WTC11 (cell line): ENCODE measurements at regions not wholly inside any gene's neighbourhood (a gene's known extent, or its start where the extent isn't known, plus 50 kb on each side); places are given as distances from the start of the nearest gene placed in this dataset.

Source experiments
- ATAC-seq: fragments of 200-7000 bp; cut with Tn5 transposase; 2 replicates; pipeline ENCODE4 v1.10.0; 2021; ENCODE audit warnings: mild to moderate bottlenecking, moderate library complexity
- CTCF ChIA-PET: fragments of 300-600 bp; sonication (Branson Sonifier 250); formaldehyde crosslinking; loops from one replicate; lab custom pipeline; 2021; ENCODE audit warnings: antibody characterized with exemption; lab: Charles Lee
- POLR2A ChIA-PET: fragments of 350-600 bp; sonication (Branson Sonifier 250); formaldehyde crosslinking; loops from one replicate; lab custom pipeline; 2021; ENCODE audit warnings: antibody characterized with exemption; lab: Charles Lee
- DNase-seq: peaks from one replicate; pipeline ENCODE4 v3.0.0; 2021; ENCODE audit warnings: low spot score
- H3K27ac Mint-ChIP-seq: 2 replicates; pipeline ENCODE4 v1.8.0; 2021; ENCODE audit warnings: mixed read lengths
- H3K27me3 Mint-ChIP-seq: 2 replicates; pipeline ENCODE4 v1.8.0; 2021; ENCODE audit warnings: low read depth, mild to moderate bottlenecking, moderate library complexity, mixed read lengths
- H3K36me3 Mint-ChIP-seq: 2 replicates; pipeline ENCODE4 v1.8.0; 2021; ENCODE audit warnings: mixed read lengths
- H3K4me1 Mint-ChIP-seq: 2 replicates; pipeline ENCODE4 v1.8.0; 2022; ENCODE audit warnings: mixed read lengths
- H3K4me3 Mint-ChIP-seq: 2 replicates; pipeline ENCODE4 v1.8.0; 2021; ENCODE audit warnings: mild to moderate bottlenecking, moderate library complexity, mixed read lengths
- H3K9me3 Mint-ChIP-seq: 2 replicates; pipeline ENCODE4 v1.8.0; 2021; ENCODE audit warnings: mixed read lengths
- ATF1 ChIP-seq: sonication (generic); formaldehyde crosslinking; IDR thresholded peaks from 2 replicates; pipeline ENCODE4 v1.8.1; 2023; ENCODE audit warnings: mild to moderate bottlenecking, moderate library complexity, missing genetic modification reagents
- FOXK1 ChIP-seq: sonication (generic); formaldehyde crosslinking; IDR thresholded peaks from 2 replicates; pipeline ENCODE4 v1.8.0; 2022; ENCODE audit warnings: mild to moderate bottlenecking, moderate library complexity, missing genetic modification reagents
- JAZF1 ChIP-seq: fragments of 250-450 bp; sonication (Bioruptor Pico); IDR thresholded peaks from 2 replicates; pipeline ENCODE4 v1.9.0; 2021; ENCODE audit warnings: moderate library complexity, mild to moderate bottlenecking, inconsistent platforms
- JUN ChIP-seq: sonication (generic); formaldehyde crosslinking; IDR thresholded peaks from 2 replicates; pipeline ENCODE4 v1.8.0; 2023; ENCODE audit warnings: mild to moderate bottlenecking, missing genetic modification reagents
- NFATC4 ChIP-seq: fragments of 250-450 bp; sonication (Bioruptor Pico); IDR thresholded peaks from 2 replicates; pipeline ENCODE4 v1.9.0; 2021; ENCODE audit warnings: mild to moderate bottlenecking
- NR3C1 ChIP-seq: sonication (generic); formaldehyde crosslinking; conservative IDR thresholded peaks from 2 replicates; pipeline ENCODE4 v1.8.1; 2023; ENCODE audit warnings: low read depth, mild to moderate bottlenecking, missing genetic modification reagents
- SOX15 ChIP-seq: fragments of 250-450 bp; sonication (Bioruptor Pico); IDR thresholded peaks from 2 replicates; pipeline ENCODE4 v1.9.0; 2021; ENCODE audit warnings: mild to moderate bottlenecking
- TEAD4 ChIP-seq: sonication (generic); formaldehyde crosslinking; IDR thresholded peaks from 2 replicates; pipeline ENCODE4 v1.8.0; 2022; ENCODE audit warnings: mild to moderate bottlenecking, missing genetic modification reagents
- ZBTB21 ChIP-seq: sonication (generic); formaldehyde crosslinking; IDR thresholded peaks from 2 replicates; pipeline ENCODE4 v1.8.1; 2023; ENCODE audit warnings: mild to moderate bottlenecking, missing genetic modification reagents, borderline replicate concordance
- ZNF396 ChIP-seq: fragments of 250-450 bp; sonication (Bioruptor Pico); IDR thresholded peaks from 2 replicates; pipeline ENCODE4 v1.8.0; 2021; ENCODE audit warnings: mild to moderate bottlenecking, moderate library complexity, borderline replicate concordance
- ZNF416 ChIP-seq: fragments of 250-450 bp; sonication (Bioruptor Pico); IDR thresholded peaks from 2 replicates; pipeline ENCODE4 v1.9.0; 2021; ENCODE audit warnings: mild to moderate bottlenecking, inconsistent platforms
- ZNF671 ChIP-seq: fragments of 250-450 bp; sonication (Bioruptor Pico); IDR thresholded peaks from 2 replicates; pipeline ENCODE4 v1.8.0; 2021; ENCODE audit warnings: mild to moderate bottlenecking
- TF ChIP-seq, protein P1 (sequence below): sonication (generic); formaldehyde crosslinking; IDR thresholded peaks from 2 replicates; pipeline ENCODE4 v1.8.1; 2022; ENCODE audit warnings: low read depth, missing genetic modification reagents, borderline replicate concordance
- TF ChIP-seq, protein P2 (sequence below): sonication (generic); formaldehyde crosslinking; IDR thresholded peaks from 2 replicates; pipeline ENCODE4 v1.8.1; 2023; ENCODE audit warnings: mild to moderate bottlenecking, missing genetic modification reagents
- TF ChIP-seq, protein P3 (sequence below): sonication (generic); formaldehyde crosslinking; conservative IDR thresholded peaks from 2 replicates; pipeline ENCODE4 v1.8.1; 2023; ENCODE audit warnings: mild to moderate bottlenecking, low read depth, missing genetic modification reagents, moderate library complexity
- TF ChIP-seq, protein P4 (sequence below): sonication (generic); formaldehyde crosslinking; IDR thresholded peaks from 2 replicates; pipeline ENCODE4 v1.8.1; 2023; ENCODE audit warnings: mild to moderate bottlenecking, missing genetic modification reagents
- TF ChIP-seq, protein P5 (sequence below): sonication (generic); formaldehyde crosslinking; IDR thresholded peaks from 2 replicates; pipeline ENCODE4 v1.8.0; 2022; ENCODE audit warnings: mild to moderate bottlenecking, missing genetic modification reagents
- TF ChIP-seq, protein P6 (sequence below): sonication (generic); formaldehyde crosslinking; conservative IDR thresholded peaks from 2 replicates; pipeline ENCODE4 v1.8.1; 2022; ENCODE audit warnings: mild to moderate bottlenecking, missing genetic modification reagents
- TF ChIP-seq, protein P7 (sequence below): fragments of 250-450 bp; sonication (Bioruptor Pico); IDR thresholded peaks from 2 replicates; pipeline ENCODE4 v1.9.0; 2021; ENCODE audit warnings: mild to moderate bottlenecking
- TF ChIP-seq, protein P8 (sequence below): sonication (generic); formaldehyde crosslinking; IDR thresholded peaks from 2 replicates; pipeline ENCODE4 v1.8.0; 2022; ENCODE audit warnings: mild to moderate bottlenecking, missing genetic modification reagents

DNA sequence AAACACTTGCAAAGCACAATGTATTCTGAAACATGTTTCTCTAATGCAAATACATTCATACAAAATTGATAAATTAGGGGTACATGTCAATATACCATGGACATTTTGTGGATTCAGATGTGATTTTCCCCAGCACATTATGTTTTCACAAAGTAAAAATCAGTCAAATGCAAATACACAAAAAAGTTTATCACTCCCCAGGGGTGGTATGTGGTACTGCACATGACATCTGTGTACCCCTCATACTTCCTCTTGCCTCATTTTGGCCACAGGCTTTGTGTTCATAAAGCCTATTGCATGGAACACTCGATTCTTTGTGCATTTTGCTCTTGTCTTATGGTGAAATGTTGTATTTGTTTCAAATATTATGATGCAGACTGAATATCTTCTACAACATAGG, 116.8 kb upstream of the PDE4D start:
- peaks cover 8% of the 10 kb centered on the region; the same call in 1 of the 2 replicates for H3K4me1 Mint-ChIP-seq
- no peaks in the 10 kb centered on the region for H3K27me3 Mint-ChIP-seq
- no peaks in the 10 kb centered on the region for H3K36me3 Mint-ChIP-seq
- CTCF ChIA-PET = no interaction called here
- H3K4me3 Mint-ChIP-seq = no peak overlapping the region
- DNase-seq (no peak), ATAC-seq (peak; percentile 67)
- H3K9me3 Mint-ChIP-seq = no peaks in the 10 kb centered on the region
- TF ChIP-seq FOXK1 (CRISPR knock-in tag) (no peak), ZNF396 (CRISPR knock-in tag) (no peak), ZNF416 (CRISPR knock-in tag) (no peak)
- TF ChIP-seq, protein P1, sequence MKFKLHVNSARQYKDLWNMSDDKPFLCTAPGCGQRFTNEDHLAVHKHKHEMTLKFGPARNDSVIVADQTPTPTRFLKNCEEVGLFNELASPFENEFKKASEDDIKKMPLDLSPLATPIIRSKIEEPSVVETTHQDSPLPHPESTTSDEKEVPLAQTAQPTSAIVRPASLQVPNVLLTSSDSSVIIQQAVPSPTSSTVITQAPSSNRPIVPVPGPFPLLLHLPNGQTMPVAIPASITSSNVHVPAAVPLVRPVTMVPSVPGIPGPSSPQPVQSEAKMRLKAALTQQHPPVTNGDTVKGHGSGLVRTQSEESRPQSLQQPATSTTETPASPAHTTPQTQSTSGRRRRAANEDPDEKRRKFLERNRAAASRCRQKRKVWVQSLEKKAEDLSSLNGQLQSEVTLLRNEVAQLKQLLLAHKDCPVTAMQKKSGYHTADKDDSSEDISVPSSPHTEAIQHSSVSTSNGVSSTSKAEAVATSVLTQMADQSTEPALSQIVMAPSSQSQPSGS (CRISPR knock-in tag) = no peak
- TF ChIP-seq, all 79 proteins: peak for 0
- H3K27ac Mint-ChIP-seq = no peak overlapping the region
- POLR2A ChIA-PET = no interaction called here

DNA sequence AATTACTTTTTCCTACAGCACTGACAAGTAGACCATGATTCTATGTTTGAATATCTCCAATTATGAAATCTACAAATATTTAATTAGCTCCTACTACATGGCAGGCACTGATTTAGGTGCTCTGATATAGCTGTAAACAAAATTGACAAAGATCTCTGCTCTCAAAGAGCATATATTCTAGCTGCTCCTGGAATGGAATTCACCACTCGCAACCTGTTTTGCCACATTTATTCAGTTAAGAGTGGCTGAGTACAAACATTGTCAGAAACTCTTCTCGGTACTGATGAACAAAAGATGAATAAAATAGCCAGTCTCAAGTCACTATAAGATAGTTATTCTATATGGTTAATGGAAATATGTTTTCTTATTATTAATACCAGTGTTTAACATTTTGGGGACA, 114.2 kb upstream of the PDE4D start:
- Mint-ChIP-seq H3K4me1 (peaks cover 8% of the 10 kb centered on the region; the same call in 1 of the 2 replicates), H3K27me3 (no peaks in the 10 kb centered on the region), H3K9me3 (peaks cover 5% of the 10 kb centered on the region; the same call in 1 of the 2 replicates), H3K36me3 (no peaks in the 10 kb centered on the region), H3K4me3 (no peak overlapping the region), H3K27ac (no peak overlapping the region)
- ChIA-PET POLR2A (no interaction called here), CTCF (no interaction called here)
- TF ChIP-seq, protein P2, sequence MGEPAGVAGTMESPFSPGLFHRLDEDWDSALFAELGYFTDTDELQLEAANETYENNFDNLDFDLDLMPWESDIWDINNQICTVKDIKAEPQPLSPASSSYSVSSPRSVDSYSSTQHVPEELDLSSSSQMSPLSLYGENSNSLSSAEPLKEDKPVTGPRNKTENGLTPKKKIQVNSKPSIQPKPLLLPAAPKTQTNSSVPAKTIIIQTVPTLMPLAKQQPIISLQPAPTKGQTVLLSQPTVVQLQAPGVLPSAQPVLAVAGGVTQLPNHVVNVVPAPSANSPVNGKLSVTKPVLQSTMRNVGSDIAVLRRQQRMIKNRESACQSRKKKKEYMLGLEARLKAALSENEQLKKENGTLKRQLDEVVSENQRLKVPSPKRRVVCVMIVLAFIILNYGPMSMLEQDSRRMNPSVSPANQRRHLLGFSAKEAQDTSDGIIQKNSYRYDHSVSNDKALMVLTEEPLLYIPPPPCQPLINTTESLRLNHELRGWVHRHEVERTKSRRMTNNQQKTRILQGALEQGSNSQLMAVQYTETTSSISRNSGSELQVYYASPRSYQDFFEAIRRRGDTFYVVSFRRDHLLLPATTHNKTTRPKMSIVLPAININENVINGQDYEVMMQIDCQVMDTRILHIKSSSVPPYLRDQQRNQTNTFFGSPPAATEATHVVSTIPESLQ (CRISPR knock-in tag) = no peak
- TF ChIP-seq JAZF1 (CRISPR knock-in tag) (no peak), TEAD4 (CRISPR knock-in tag) (no peak), ZNF671 (CRISPR knock-in tag) (no peak)
- TF ChIP-seq, protein P3, sequence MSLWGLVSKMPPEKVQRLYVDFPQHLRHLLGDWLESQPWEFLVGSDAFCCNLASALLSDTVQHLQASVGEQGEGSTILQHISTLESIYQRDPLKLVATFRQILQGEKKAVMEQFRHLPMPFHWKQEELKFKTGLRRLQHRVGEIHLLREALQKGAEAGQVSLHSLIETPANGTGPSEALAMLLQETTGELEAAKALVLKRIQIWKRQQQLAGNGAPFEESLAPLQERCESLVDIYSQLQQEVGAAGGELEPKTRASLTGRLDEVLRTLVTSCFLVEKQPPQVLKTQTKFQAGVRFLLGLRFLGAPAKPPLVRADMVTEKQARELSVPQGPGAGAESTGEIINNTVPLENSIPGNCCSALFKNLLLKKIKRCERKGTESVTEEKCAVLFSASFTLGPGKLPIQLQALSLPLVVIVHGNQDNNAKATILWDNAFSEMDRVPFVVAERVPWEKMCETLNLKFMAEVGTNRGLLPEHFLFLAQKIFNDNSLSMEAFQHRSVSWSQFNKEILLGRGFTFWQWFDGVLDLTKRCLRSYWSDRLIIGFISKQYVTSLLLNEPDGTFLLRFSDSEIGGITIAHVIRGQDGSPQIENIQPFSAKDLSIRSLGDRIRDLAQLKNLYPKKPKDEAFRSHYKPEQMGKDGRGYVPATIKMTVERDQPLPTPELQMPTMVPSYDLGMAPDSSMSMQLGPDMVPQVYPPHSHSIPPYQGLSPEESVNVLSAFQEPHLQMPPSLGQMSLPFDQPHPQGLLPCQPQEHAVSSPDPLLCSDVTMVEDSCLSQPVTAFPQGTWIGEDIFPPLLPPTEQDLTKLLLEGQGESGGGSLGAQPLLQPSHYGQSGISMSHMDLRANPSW (CRISPR knock-in tag) = no peak
- DNase-seq (no peak), ATAC-seq (no peak)

DNA sequence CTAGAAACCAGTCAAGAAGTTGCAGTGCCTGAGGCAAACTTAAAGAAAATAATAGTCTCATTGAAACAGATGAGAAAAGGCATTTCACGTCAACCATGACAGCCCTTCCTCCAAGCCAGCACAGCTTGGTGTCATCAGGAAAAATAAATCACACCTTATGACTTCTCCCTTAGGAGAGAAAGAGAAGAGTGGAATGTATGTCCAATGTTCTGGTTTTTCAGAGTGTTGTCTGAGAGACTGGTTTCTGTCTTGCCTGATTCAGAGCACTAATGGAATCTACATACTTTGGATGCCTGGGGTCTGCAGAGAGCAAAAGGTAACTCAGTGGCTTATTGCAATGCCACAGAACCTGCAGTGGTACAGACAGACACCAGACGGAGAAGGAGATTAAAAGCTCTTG, 105.5 kb upstream of the PDE4D start:
- H3K9me3 Mint-ChIP-seq = peaks cover 14% of the 10 kb centered on the region
- CTCF ChIA-PET = no interaction called here
- peak; percentile 65 for ATAC-seq
- POLR2A ChIA-PET = no interaction called here
- H3K36me3 Mint-ChIP-seq = peaks cover 3% of the 10 kb centered on the region
- H3K27me3 Mint-ChIP-seq = no peaks in the 10 kb centered on the region
- no peak overlapping the region for H3K4me3 Mint-ChIP-seq
- peaks cover 11% of the 10 kb centered on the region for H3K4me1 Mint-ChIP-seq
- peak overlapping the region; percentile 14; the same call in 1 of the 2 replicates for H3K27ac Mint-ChIP-seq
- DNase-seq = no peak
- TF ChIP-seq, protein P4, sequence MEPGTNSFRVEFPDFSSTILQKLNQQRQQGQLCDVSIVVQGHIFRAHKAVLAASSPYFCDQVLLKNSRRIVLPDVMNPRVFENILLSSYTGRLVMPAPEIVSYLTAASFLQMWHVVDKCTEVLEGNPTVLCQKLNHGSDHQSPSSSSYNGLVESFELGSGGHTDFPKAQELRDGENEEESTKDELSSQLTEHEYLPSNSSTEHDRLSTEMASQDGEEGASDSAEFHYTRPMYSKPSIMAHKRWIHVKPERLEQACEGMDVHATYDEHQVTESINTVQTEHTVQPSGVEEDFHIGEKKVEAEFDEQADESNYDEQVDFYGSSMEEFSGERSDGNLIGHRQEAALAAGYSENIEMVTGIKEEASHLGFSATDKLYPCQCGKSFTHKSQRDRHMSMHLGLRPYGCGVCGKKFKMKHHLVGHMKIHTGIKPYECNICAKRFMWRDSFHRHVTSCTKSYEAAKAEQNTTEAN (CRISPR knock-in tag) = no peak
- TF ChIP-seq NFATC4 (CRISPR knock-in tag) (no peak), JUN (CRISPR knock-in tag) (no peak), NR3C1 (CRISPR knock-in tag) (no peak), ATF1 (CRISPR knock-in tag) (no peak), SOX15 (no peak), ZBTB21 (CRISPR knock-in tag) (no peak), ZNF396 (CRISPR knock-in tag) (no peak)
- TF ChIP-seq, protein P5, sequence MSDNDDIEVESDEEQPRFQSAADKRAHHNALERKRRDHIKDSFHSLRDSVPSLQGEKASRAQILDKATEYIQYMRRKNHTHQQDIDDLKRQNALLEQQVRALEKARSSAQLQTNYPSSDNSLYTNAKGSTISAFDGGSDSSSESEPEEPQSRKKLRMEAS (CRISPR knock-in tag) = no peak
- TF ChIP-seq, protein P6, sequence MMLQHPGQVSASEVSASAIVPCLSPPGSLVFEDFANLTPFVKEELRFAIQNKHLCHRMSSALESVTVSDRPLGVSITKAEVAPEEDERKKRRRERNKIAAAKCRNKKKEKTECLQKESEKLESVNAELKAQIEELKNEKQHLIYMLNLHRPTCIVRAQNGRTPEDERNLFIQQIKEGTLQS (CRISPR knock-in tag) = no peak
- TF ChIP-seq, protein P7, sequence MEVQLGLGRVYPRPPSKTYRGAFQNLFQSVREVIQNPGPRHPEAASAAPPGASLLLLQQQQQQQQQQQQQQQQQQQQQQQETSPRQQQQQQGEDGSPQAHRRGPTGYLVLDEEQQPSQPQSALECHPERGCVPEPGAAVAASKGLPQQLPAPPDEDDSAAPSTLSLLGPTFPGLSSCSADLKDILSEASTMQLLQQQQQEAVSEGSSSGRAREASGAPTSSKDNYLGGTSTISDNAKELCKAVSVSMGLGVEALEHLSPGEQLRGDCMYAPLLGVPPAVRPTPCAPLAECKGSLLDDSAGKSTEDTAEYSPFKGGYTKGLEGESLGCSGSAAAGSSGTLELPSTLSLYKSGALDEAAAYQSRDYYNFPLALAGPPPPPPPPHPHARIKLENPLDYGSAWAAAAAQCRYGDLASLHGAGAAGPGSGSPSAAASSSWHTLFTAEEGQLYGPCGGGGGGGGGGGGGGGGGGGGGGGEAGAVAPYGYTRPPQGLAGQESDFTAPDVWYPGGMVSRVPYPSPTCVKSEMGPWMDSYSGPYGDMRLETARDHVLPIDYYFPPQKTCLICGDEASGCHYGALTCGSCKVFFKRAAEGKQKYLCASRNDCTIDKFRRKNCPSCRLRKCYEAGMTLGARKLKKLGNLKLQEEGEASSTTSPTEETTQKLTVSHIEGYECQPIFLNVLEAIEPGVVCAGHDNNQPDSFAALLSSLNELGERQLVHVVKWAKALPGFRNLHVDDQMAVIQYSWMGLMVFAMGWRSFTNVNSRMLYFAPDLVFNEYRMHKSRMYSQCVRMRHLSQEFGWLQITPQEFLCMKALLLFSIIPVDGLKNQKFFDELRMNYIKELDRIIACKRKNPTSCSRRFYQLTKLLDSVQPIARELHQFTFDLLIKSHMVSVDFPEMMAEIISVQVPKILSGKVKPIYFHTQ (CRISPR knock-in tag) = no peak
- TF ChIP-seq, protein P8, sequence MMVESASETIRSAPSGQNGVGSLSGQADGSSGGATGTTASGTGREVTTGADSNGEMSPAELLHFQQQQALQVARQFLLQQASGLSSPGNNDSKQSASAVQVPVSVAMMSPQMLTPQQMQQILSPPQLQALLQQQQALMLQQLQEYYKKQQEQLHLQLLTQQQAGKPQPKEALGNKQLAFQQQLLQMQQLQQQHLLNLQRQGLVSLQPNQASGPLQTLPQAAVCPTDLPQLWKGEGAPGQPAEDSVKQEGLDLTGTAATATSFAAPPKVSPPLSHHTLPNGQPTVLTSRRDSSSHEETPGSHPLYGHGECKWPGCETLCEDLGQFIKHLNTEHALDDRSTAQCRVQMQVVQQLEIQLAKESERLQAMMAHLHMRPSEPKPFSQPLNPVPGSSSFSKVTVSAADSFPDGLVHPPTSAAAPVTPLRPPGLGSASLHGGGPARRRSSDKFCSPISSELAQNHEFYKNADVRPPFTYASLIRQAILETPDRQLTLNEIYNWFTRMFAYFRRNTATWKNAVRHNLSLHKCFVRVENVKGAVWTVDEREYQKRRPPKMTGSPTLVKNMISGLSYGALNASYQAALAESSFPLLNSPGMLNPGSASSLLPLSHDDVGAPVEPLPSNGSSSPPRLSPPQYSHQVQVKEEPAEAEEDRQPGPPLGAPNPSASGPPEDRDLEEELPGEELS (CRISPR knock-in tag) = no peak
